Pancreas (tissue), 10 donors: ENCODE measurements at regions not wholly inside any gene's neighbourhood (a gene's known extent, or its start where the extent isn't known, plus 50 kb on each side); places are given as distances from the start of the nearest gene placed in this dataset.

Experiments
- ATAC-seq, 4 donors: fragments of 200-7000 bp; cut with Tn5 transposase; one replicate each; pipeline versions ENCODE4 v1.8.0 to v1.9.1; 2020; ENCODE audit warnings: mild to moderate bottlenecking in 4 of 4, moderate library complexity in 4 of 4
- DNase-seq, 6 donors: peaks; one replicate each; pipeline ENCODE4 v3.0.0-alpha.2; 2020
- FAIRE-seq: peaks from 2 replicates; lab custom pipeline; 2012; peaks lifted over from hg19 to GRCh38; lab: Jason Lieb, UNC
- H3K27ac ChIP-seq, 4 donors: fragments of 200-600 bp; sonication (generic); 1 replicate in 3 of 4; 2 replicates in 1 of 4; pipeline versions ENCODE4 v1.5.0 to v1.8.0; 2020
- H3K27me3 ChIP-seq, 4 donors: fragments of 200-600 bp; one replicate each; pipeline ENCODE4 v1.8.0; 2021
- H3K36me3 ChIP-seq, 3 donors: fragments of 200-600 bp; sonication (generic) in 1 of 3; one replicate each; pipeline versions ENCODE4 v1.5.0 to v1.8.0; 2020 to 2021
- H3K4me1 ChIP-seq, 3 donors: fragments of 200-600 bp; one replicate each; pipeline ENCODE4 v1.8.0; 2021
- H3K4me3 ChIP-seq, 4 donors: fragments of 200-600 bp; sonication (generic) in 2 of 4; one replicate each; pipeline versions ENCODE4 v1.5.0 to v1.8.0; 2020 to 2021
- H3K9me3 ChIP-seq, 4 donors: fragments of 200-600 bp; one replicate each; pipeline ENCODE4 v1.8.0; 2021
- CTCF ChIP-seq, 4 donors: fragments of 200-600 bp; sonication (generic) in 3 of 4; IDR thresholded peaks; one replicate each; pipeline versions ENCODE4 v1.5.0 to v1.8.0; 2021; ENCODE audit warnings: antibody characterized with exemption in 4 of 4
- WGBS, 2 donors: extraction: QIAGEN DNeasy Blood & Tissue Kit; methylation state at CpG; one replicate each; pipeline ENCODE4 v1.1.7; 2013; 5-methylcytosine and 5-hydroxymethylcytosine counted together
- intact Hi-C, 3 donors: fragments of 100-400 bp; cut with DNase I; formaldehyde crosslinking; loops; one replicate each; pipeline versions ENCODE4 v1.11.1 to v1.14.2; 2022
- donor health status: healthy with polysubstance abuse.
- donor health status: DM: no; HTN: no; CAD: no; lungs with moderate emphysema.
- donor health status: DM: no; HTN: no; CAD: no.
- donor health status: control.
- donor health status: control.
- donor health status: Bipolar disorder and iron deficiency.
- donor health status: DM: yes; HTN: yes; CAD: no.
- donor health status: DM: no; HTN: no; CAD: no.
- donor health status: DM: no; HTN: no; CAD: no.
- donor health status: DM: yes; HTN: yes; CAD: no.

GRCh38 chr1:181206513-181206912 lies 118.0 kb downstream of the IER5 start:
- Histone ChIP-seq H3K4me1 (no peaks in the 10 kb centered on the region), H3K36me3 (no peaks in the 10 kb centered on the region), H3K4me3 (no peak overlapping the region), H3K27ac (no peak overlapping the region), H3K9me3 (no peaks in the 10 kb centered on the region), H3K27me3 (no peaks in the 10 kb centered on the region)
- no peak for ATAC-seq
- no peak for FAIRE-seq
- no peak for DNase-seq
- intact Hi-C loops: no loop called here
- no peak for TF ChIP-seq CTCF (IDR thresholded peaks at IDR 0.05)
- 62 to 66% methylated on average over 8 of the region's 8 CpGs for WGBS, 2 donors

GRCh38 chr1:181206979-181207790 lies 118.7 kb downstream of the IER5 start:
- Histone ChIP-seq H3K4me3 (no peak overlapping the region), H3K27ac (no peak overlapping the region), H3K4me1 (no peaks in the 10 kb centered on the region), H3K36me3 (no peaks in the 10 kb centered on the region), H3K27me3 (no peaks in the 10 kb centered on the region), H3K9me3 (no peaks in the 10 kb centered on the region)
- ATAC-seq (no peak), DNase-seq (no peak), FAIRE-seq (no peak)
- TF ChIP-seq CTCF (IDR thresholded peaks at IDR 0.05): no peak
- intact Hi-C loops: no loop called here
- WGBS, 2 donors: 78 to 82% methylated on average over 18 to 19 of the region's 19 CpGs

- TF ChIP-seq CTCF (IDR thresholded peaks at IDR 0.05): no peak
- Histone ChIP-seq H3K4me3 (no peak overlapping the region), H3K27me3 (no peaks in the 10 kb centered on the region), H3K4me1 (no peaks in the 10 kb centered on the region), H3K36me3 (no peaks in the 10 kb centered on the region), H3K27ac (no peak overlapping the region), H3K9me3 (no peaks in the 10 kb centered on the region)
- ATAC-seq (no peak), DNase-seq (no peak), FAIRE-seq (no peak)
- intact Hi-C loops: no loop called here
- 85 to 90% methylated on average over 6 of the region's 6 CpGs for WGBS, 2 donors
Observed at GRCh38 chr1:181208083-181208482, 119.6 kb downstream of the IER5 start.

GRCh38 chr1:181208967-181209366 lies 120.5 kb downstream of the IER5 start:
- 78 to 86% methylated on average over 5 of the region's 5 CpGs for WGBS, 2 donors
- H3K27me3 ChIP-seq: no peaks in the 10 kb centered on the region
- no peaks in the 10 kb centered on the region for H3K9me3 ChIP-seq
- intact Hi-C loops: no loop called here
- DNase-seq: no peak
- ATAC-seq: peak in 2 of 4 donors; percentile 53 to 55
- H3K27ac ChIP-seq: no peak overlapping the region
- no peak for FAIRE-seq
- H3K36me3 ChIP-seq: no peaks in the 10 kb centered on the region
- no peak overlapping the region for H3K4me3 ChIP-seq
- H3K4me1 ChIP-seq: no peaks in the 10 kb centered on the region
- TF ChIP-seq CTCF (IDR thresholded peaks at IDR 0.05): no peak

GRCh38 chr1:181213056-181213455 lies 124.6 kb downstream of the IER5 start:
- no peak for TF ChIP-seq CTCF (IDR thresholded peaks at IDR 0.05)
- H3K27ac ChIP-seq: no peak overlapping the region
- intact Hi-C loops: no loop called here
- ATAC-seq: no peak
- H3K9me3 ChIP-seq: no peaks in the 10 kb centered on the region
- no peaks in the 10 kb centered on the region for H3K36me3 ChIP-seq
- no peaks in the 10 kb centered on the region for H3K27me3 ChIP-seq
- WGBS, 2 donors: 55 to 69% methylated on average over 3 of the region's 3 CpGs
- no peak for FAIRE-seq
- DNase-seq: no peak
- H3K4me1 ChIP-seq: no peaks in the 10 kb centered on the region
- no peak overlapping the region for H3K4me3 ChIP-seq
